Parathyroid adenoma (tissue), 2 donors: ENCODE measurements at regions not wholly inside any gene's neighbourhood (a gene's known extent, or its start where the extent isn't known, plus 50 kb on each side); places are given as distances from the start of the nearest gene placed in this dataset.

ENCODE experiments used
- H2AFZ ChIP-seq: fragments of 300-600 bp; sonication (generic); one replicate; pipeline ENCODE4 v1.7.0; 2017; ENCODE audit warnings: antibody characterized with exemption, mild to moderate bottlenecking
- H3K27ac ChIP-seq: fragments of 300-600 bp; sonication (generic); one replicate; pipeline ENCODE4 v1.7.0; 2017
- H3K27me3 ChIP-seq: fragments of 300-600 bp; sonication (generic); one replicate; pipeline ENCODE4 v1.7.0; 2017; ENCODE audit warnings: low read length; ENCODE audit not compliant: control insufficient read depth, insufficient read depth
- H3K36me3 ChIP-seq: fragments of 300-600 bp; sonication (generic); one replicate; pipeline ENCODE4 v1.7.0; 2017; ENCODE audit warnings: low read length; ENCODE audit not compliant: control insufficient read depth, insufficient read depth
- H3K4me1 ChIP-seq: fragments of 300-600 bp; sonication (generic); one replicate; pipeline ENCODE4 v1.7.0; 2017; ENCODE audit warnings: control low read depth
- H3K4me2 ChIP-seq: fragments of 300-600 bp; sonication (generic); one replicate; pipeline ENCODE4 v1.7.0; 2017; ENCODE audit warnings: low read length
- H3K4me3 ChIP-seq: fragments of 300-600 bp; sonication (generic); one replicate; pipeline ENCODE4 v1.7.0; 2017; ENCODE audit warnings: low read depth, low read length
- H3K79me2 ChIP-seq: fragments of 300-600 bp; sonication (generic); one replicate; pipeline ENCODE4 v1.7.0; 2017; ENCODE audit warnings: control low read depth
- H3K9ac ChIP-seq: fragments of 300-600 bp; sonication (generic); one replicate; pipeline ENCODE4 v1.7.0; 2017; ENCODE audit warnings: mild to moderate bottlenecking
- H3K9me3 ChIP-seq: fragments of 300-600 bp; sonication (generic); one replicate; pipeline ENCODE4 v1.7.0; 2017; ENCODE audit warnings: low read length; ENCODE audit not compliant: control insufficient read depth
- TF ChIP-seq, protein P1 (sequence below): fragments of 300-600 bp; sonication (generic); IDR thresholded peaks from one replicate; pipeline ENCODE4 v1.7.0; 2017; ENCODE audit warnings: antibody characterized with exemption, mild to moderate bottlenecking
- donor health status: primary hyperparathyroidism.

DNA sequence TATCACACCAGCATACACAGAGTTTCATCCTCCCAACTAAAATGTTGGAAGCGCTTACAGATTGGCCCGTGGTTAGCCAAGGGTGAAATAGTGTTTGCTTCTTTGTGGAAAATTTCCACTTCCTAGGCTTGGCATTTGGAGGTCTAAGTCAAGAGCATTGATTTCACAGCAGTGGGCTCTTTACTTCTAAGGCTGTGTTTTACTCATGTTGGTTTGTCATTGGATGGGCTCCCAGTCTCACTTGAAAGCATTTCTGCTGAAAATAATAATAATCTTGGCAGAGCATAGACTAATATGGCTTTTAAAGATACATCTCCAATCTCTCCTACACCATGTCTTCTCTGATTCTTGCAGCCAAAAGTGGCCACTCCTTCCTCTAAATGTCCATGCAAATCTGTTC is 82.9 kb downstream of the DYNAP start:
- Histone ChIP-seq H3K27ac (no peak overlapping the region), H3K79me2 (no peaks in the 10 kb centered on the region), H3K36me3 (no peaks in the 10 kb centered on the region), H3K27me3 (no peaks in the 10 kb centered on the region), H3K9me3 (no peaks in the 10 kb centered on the region), H3K9ac (no peak overlapping the region), H3K4me2 (no peak overlapping the region), H3K4me1 (no peaks in the 10 kb centered on the region), H3K4me3 (no peak overlapping the region), H2AFZ (no peak overlapping the region)
- TF ChIP-seq, protein P1, sequence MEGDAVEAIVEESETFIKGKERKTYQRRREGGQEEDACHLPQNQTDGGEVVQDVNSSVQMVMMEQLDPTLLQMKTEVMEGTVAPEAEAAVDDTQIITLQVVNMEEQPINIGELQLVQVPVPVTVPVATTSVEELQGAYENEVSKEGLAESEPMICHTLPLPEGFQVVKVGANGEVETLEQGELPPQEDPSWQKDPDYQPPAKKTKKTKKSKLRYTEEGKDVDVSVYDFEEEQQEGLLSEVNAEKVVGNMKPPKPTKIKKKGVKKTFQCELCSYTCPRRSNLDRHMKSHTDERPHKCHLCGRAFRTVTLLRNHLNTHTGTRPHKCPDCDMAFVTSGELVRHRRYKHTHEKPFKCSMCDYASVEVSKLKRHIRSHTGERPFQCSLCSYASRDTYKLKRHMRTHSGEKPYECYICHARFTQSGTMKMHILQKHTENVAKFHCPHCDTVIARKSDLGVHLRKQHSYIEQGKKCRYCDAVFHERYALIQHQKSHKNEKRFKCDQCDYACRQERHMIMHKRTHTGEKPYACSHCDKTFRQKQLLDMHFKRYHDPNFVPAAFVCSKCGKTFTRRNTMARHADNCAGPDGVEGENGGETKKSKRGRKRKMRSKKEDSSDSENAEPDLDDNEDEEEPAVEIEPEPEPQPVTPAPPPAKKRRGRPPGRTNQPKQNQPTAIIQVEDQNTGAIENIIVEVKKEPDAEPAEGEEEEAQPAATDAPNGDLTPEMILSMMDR: no peak

DNA sequence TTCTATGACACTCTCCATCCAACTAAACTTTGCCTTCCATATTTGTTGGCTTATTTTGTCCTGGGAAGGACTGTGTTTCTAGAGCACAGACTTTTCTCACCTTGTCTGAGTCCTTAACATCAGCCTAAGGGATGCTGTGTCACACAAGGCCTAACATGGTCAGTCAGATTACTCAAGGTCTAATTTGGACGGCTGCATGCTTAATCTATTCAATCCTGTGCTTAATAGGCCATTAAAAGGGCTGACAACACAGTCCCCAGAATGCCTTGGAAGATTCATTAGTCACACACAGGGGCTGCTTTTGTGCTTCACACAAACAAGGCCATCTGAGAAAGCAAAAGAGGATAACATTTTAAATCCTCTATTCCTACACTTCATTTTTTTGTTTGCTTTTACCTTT is 84.0 kb downstream of the DYNAP start:
- H3K9ac ChIP-seq: no peak overlapping the region
- H3K27me3 ChIP-seq: no peaks in the 10 kb centered on the region
- H3K4me1 ChIP-seq: no peaks in the 10 kb centered on the region
- H3K9me3 ChIP-seq: no peaks in the 10 kb centered on the region
- H3K4me2 ChIP-seq: no peak overlapping the region
- no peaks in the 10 kb centered on the region for H3K79me2 ChIP-seq
- TF ChIP-seq, protein P1: no peak
- no peak overlapping the region for H3K27ac ChIP-seq
- no peak overlapping the region for H2AFZ ChIP-seq
- H3K36me3 ChIP-seq: no peaks in the 10 kb centered on the region
- no peak overlapping the region for H3K4me3 ChIP-seq

DNA sequence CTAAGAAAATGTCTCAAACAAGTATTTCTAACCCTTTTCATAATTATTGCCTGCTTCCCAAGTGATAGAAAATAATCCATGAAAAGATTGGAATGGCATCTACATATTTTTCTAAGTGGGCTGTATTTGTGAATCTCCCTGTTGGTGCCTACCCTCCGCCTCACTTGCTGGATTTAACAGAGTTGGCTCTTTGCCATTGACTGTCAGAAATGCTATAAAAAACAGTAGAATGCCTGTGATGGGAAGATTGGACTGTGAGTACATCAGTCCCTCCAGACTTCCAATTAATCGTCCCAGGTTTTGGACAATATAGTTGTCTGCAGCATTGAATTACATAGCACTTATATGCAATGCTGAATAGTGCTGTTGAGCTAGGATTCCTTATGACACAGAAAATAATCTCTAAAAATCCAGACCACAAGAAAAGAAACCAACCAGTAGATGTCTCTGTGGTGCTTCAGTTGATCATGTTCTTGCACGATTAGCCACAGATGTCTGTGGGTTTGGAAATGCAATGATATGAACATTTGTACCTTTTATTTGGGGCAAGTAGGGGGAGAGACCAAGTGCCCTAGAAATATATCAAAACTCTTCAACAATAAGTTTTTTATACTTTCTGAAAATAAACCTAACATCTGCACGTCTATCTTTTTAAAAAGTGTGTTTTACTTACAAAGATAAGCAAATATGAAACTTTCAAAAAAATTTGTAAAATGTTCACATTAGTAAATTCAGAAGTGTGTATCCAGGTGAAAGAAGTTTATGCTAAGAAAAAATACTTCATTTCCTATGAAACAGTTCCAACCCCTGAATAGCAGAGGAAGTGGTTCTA is 88.5 kb downstream of the DYNAP start:
- H3K27ac ChIP-seq: no peak overlapping the region
- no peak overlapping the region for H3K4me3 ChIP-seq
- no peaks in the 10 kb centered on the region for H3K27me3 ChIP-seq
- no peaks in the 10 kb centered on the region for H3K4me1 ChIP-seq
- no peak overlapping the region for H3K9ac ChIP-seq
- no peak overlapping the region for H2AFZ ChIP-seq
- H3K36me3 ChIP-seq: no peaks in the 10 kb centered on the region
- TF ChIP-seq, protein P1: peak; percentile 42
- no peaks in the 10 kb centered on the region for H3K9me3 ChIP-seq
- H3K79me2 ChIP-seq: no peaks in the 10 kb centered on the region
- no peak overlapping the region for H3K4me2 ChIP-seq

DNA sequence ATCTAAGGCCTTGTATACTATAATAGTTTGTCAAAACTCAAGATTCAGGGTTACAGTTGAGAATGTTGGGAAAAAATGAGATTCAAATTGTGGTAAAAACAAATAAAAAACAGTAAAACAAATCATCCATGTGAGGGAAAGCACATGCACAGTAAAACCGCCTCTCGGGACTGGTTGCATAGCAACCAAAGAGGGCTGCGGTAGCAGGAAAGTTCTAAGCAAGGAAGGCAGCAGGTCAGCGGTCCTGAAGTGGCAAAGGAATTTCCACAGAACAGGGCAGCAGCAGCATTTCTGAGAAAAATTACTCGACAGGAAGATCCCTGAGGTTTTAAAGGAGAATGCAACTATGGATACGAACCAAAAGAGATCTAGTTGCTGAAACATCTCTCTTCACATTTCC is 93.7 kb downstream of the DYNAP start:
- no peaks in the 10 kb centered on the region for H3K36me3 ChIP-seq
- H3K79me2 ChIP-seq: no peaks in the 10 kb centered on the region
- H3K4me1 ChIP-seq: no peaks in the 10 kb centered on the region

More for the DNA sequence above, 93.7 kb downstream of the DYNAP start:
- Histone ChIP-seq H2AFZ (no peak overlapping the region), H3K27ac (no peak overlapping the region), H3K9me3 (no peaks in the 10 kb centered on the region), H3K4me3 (no peak overlapping the region), H3K9ac (no peak overlapping the region), H3K27me3 (no peaks in the 10 kb centered on the region), H3K4me2 (no peak overlapping the region)
- TF ChIP-seq, protein P1: no peak
